ENCODE measurements at regions not wholly inside any gene's neighbourhood (a gene's known extent, or its start where the extent isn't known, plus 50 kb on each side); places are given as distances from the start of the nearest gene placed in this dataset.

DNA sequence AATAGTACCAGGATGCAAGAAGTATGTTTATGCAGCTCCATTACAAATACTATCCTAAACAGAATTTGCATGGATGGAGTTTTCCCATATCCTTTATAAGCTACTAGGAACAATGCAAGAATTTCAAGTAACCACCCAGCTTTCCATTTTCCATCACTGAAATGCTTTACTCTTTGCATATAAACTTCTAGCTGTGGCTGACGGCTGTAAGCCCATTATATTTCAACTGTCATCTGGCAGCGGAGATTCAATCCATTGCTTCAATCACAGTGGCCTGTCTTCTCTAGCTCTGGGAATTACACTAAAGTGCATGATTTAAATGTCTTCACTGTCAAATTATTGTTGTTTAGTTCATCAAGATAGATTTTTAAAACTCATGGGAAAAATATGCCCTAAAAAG is 64.2 kb upstream of the PAM start:
- no peaks in the 10 kb centered on the region for H3K79me2 ChIP-seq (ENCODE audit: control insufficient read depth, insufficient read depth, low read length)
- no peaks in the 10 kb centered on the region for H3K4me1 ChIP-seq (ENCODE audit: control insufficient read depth, extremely low read depth, insufficient read depth, low read length)
- no peak for TF ChIP-seq EZH2 (IDR thresholded peaks at IDR 0.05; ENCODE audit: low read length)
- TF ChIP-seq, protein P1, sequence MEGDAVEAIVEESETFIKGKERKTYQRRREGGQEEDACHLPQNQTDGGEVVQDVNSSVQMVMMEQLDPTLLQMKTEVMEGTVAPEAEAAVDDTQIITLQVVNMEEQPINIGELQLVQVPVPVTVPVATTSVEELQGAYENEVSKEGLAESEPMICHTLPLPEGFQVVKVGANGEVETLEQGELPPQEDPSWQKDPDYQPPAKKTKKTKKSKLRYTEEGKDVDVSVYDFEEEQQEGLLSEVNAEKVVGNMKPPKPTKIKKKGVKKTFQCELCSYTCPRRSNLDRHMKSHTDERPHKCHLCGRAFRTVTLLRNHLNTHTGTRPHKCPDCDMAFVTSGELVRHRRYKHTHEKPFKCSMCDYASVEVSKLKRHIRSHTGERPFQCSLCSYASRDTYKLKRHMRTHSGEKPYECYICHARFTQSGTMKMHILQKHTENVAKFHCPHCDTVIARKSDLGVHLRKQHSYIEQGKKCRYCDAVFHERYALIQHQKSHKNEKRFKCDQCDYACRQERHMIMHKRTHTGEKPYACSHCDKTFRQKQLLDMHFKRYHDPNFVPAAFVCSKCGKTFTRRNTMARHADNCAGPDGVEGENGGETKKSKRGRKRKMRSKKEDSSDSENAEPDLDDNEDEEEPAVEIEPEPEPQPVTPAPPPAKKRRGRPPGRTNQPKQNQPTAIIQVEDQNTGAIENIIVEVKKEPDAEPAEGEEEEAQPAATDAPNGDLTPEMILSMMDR (optimal IDR thresholded peaks at IDR 0.05 in 1 of 3, IDR thresholded peaks at IDR 0.05 in 1 of 3, conservative IDR thresholded peaks at IDR 0.05 in 1 of 3; ENCODE audit: extremely low read depth in 1 of 3, insufficient read depth in 2 of 3, low read length in 3 of 3) = no peak
- no peaks in the 10 kb centered on the region for H3K27me3 ChIP-seq (ENCODE audit: control insufficient read depth, extremely low read depth, insufficient read depth, low read length)
- DNase-seq (ENCODE audit: low read depth, low spot score) = no peak
- H3K9me3 ChIP-seq (ENCODE audit: control insufficient read depth, low read depth, low read length) = no peaks in the 10 kb centered on the region
- H3K4me2 ChIP-seq (ENCODE audit: control insufficient read depth, extremely low read depth, insufficient read depth, low read depth, low read length) = no peak overlapping the region
- no peaks in the 10 kb centered on the region for H3K36me3 ChIP-seq (ENCODE audit: control insufficient read depth in 2 of 2, extremely low read depth in 1 of 2, insufficient read depth in 2 of 2, low read length in 2 of 2)
- no peaks in the 10 kb centered on the region for H3K9me1 ChIP-seq (ENCODE audit: control insufficient read depth, extremely low read depth, insufficient read depth, low read length)
- dilution Hi-C loops (cut with MboI; ENCODE audit: extremely low pct_ligation_motif_present, low sequenced_read_pairs) = no loop called here
- no peak for FAIRE-seq
- no peak overlapping the region for H3K4me3 ChIP-seq (ENCODE audit: control insufficient read depth in 2 of 3, extremely low read depth in 1 of 3, insufficient read depth in 2 of 3, low read depth in 1 of 3, low read length in 3 of 3)
- no peak overlapping the region for H2AFZ ChIP-seq (ENCODE audit: control insufficient read depth, low read length)
- H4K20me1 ChIP-seq (ENCODE audit: control insufficient read depth, extremely low read depth, insufficient read depth, low read length) = no peaks in the 10 kb centered on the region
- H3K27ac ChIP-seq (ENCODE audit: control insufficient read depth, insufficient read depth, low read length) = no peak overlapping the region
- no peak overlapping the region for H3K9ac ChIP-seq (ENCODE audit: control insufficient read depth, extremely low read depth, insufficient read depth, low read length)

DNA sequence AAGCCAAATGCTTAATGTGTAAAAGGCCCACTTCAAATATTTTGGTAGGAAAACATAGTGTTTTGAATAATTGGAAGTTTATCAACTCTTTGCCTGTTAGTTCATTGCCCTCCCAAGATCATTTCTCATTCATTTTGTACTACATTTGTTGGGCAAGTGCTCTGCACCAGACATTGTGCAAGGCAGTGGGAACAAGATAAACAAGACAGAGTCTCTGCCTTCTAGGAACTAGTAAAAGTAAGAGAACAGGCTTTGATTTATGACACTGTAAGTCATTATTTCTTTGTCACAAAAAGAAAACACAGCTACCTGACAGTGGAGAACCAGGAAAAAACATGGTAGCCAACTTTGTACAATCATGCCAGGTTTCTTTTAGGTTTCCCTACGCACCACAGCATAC is 63.7 kb upstream of the PAM start:
- no peaks in the 10 kb centered on the region for H3K79me2 ChIP-seq (ENCODE audit: control insufficient read depth, insufficient read depth, low read length)
- H3K9ac ChIP-seq (ENCODE audit: control insufficient read depth, extremely low read depth, insufficient read depth, low read length) = no peak overlapping the region
- H3K27me3 ChIP-seq (ENCODE audit: control insufficient read depth, extremely low read depth, insufficient read depth, low read length) = no peaks in the 10 kb centered on the region
- no peaks in the 10 kb centered on the region for H3K9me3 ChIP-seq (ENCODE audit: control insufficient read depth, low read depth, low read length)
- dilution Hi-C loops (cut with MboI; ENCODE audit: extremely low pct_ligation_motif_present, low sequenced_read_pairs) = no loop called here
- no peaks in the 10 kb centered on the region for H3K9me1 ChIP-seq (ENCODE audit: control insufficient read depth, extremely low read depth, insufficient read depth, low read length)
- H3K4me3 ChIP-seq (ENCODE audit: control insufficient read depth in 2 of 3, extremely low read depth in 1 of 3, insufficient read depth in 2 of 3, low read depth in 1 of 3, low read length in 3 of 3) = no peak overlapping the region
- no peaks in the 10 kb centered on the region for H3K36me3 ChIP-seq (ENCODE audit: control insufficient read depth in 2 of 2, extremely low read depth in 1 of 2, insufficient read depth in 2 of 2, low read length in 2 of 2)
- no peak overlapping the region for H3K4me2 ChIP-seq (ENCODE audit: control insufficient read depth, extremely low read depth, insufficient read depth, low read depth, low read length)
- DNase-seq (ENCODE audit: low read depth, low spot score) = no peak
- H3K27ac ChIP-seq (ENCODE audit: control insufficient read depth, insufficient read depth, low read length) = no peak overlapping the region
- no peaks in the 10 kb centered on the region for H4K20me1 ChIP-seq (ENCODE audit: control insufficient read depth, extremely low read depth, insufficient read depth, low read length)
- H2AFZ ChIP-seq (ENCODE audit: control insufficient read depth, low read length) = no peak overlapping the region
- TF ChIP-seq, protein P1 (optimal IDR thresholded peaks at IDR 0.05 in 1 of 3, IDR thresholded peaks at IDR 0.05 in 1 of 3, conservative IDR thresholded peaks at IDR 0.05 in 1 of 3; ENCODE audit: extremely low read depth in 1 of 3, insufficient read depth in 2 of 3, low read length in 3 of 3) = no peak
- no peak for TF ChIP-seq EZH2 (IDR thresholded peaks at IDR 0.05; ENCODE audit: low read length)
- FAIRE-seq = no peak
- H3K4me1 ChIP-seq (ENCODE audit: control insufficient read depth, extremely low read depth, insufficient read depth, low read length) = no peaks in the 10 kb centered on the region
